CD4-positive, alpha-beta T cell treated with Interleukin-1 beta for 1 hour (primary cell): ENCODE measurements at regions not wholly inside any gene's neighbourhood (a gene's known extent, or its start where the extent isn't known, plus 50 kb on each side); places are given as distances from the start of the nearest gene placed in this dataset.

Experiments
- DNase-seq, 2 donors: peaks; one replicate each; pipeline ENCODE4 v3.0.0-alpha.2; 2020 to 2022

DNA sequence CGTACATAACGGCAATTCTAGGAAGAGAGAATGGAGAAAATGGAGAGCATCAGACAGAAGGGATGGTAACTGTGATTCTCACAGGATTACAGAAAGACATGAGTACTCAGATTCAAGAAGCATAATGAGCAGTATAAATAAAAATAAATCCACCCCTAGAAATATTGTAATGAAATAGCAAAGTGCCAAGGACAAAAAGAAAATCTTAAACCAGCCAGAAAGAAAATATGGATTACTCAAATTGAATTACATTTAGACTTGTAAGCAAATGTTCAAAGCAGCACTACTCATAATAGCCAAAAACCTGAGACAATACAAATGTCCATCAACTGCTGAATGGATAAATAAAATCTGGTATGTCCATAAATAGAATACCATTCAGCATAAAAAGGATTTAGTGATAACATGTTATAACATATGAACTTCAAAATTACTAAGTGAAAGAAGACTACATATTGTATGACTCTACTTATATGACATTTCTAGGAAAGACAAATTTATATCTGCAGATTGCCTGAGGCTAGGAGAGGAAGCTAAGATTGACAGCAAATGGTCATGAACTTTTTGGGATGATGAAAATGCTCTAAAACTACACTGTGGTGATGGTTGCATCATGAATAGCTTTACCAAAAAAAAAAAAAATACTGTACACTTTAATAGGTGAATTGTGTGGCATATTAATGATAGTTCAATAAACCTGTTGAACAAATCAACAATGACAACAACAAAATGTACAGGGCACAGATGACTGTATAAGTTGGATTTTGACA, 63.4 kb upstream of the SPTBN1 start:
- no peak for DNase-seq

DNA sequence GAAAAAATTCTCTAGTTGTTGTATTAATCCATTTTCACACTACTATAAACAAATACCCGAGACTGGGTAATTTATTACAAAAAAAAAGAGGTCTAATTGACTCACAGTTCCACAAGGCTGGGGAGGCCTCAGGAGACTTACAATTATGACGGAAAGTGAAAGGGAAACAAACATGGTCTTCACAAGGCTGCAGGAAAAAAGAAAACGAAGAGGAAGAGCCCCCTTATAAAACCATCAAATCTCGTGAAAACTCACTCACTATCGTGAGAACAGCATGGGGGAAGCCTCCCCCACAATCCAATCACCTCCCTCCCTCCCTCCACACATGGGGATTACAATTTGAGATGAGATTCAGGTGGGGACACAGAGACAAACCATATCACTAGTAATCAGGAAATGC, 61.7 kb upstream of the SPTBN1 start:
- DNase-seq, result peak in 1 of 2 donors; percentile 33

DNA sequence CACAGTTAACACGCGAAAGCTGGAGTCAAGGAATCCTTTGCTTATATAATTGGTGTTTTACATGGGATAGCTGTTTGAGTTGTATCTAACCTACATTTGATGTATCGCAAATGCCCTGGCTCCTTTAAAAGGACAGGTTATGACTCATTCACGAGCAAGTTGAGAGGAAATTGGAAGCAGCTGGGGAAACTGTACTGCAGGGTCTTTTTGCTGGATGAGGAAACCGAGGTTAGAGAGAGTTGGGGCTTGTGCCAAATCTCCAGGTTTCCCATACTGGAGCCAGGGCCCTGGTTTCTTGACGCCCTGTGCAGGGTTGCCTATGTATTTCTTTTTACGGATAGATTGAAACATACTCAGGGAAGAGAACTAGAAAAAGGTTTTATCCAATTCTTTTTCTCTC, 60.0 kb upstream of the SPTBN1 start:
- DNase-seq, result no peak

DNA sequence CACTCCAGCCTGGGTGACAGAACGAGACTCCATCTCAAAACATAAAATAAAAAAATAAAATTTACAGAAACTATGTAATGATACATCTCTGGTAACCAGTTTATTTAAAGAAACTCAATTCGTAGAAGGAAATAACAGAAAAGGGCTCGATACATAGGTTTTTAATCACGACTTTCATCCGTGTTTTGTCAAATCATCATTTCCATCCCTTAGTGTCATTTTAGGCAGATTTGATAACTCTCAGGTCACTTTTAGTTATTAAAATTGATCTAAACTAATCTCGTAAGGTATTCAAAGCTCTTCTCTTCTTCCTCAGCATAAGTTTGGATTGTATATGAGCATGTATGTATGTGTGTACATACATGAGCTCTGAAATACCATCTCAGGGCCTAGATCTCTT, 59.3 kb upstream of the SPTBN1 start:
- DNase-seq, result no peak

DNA sequence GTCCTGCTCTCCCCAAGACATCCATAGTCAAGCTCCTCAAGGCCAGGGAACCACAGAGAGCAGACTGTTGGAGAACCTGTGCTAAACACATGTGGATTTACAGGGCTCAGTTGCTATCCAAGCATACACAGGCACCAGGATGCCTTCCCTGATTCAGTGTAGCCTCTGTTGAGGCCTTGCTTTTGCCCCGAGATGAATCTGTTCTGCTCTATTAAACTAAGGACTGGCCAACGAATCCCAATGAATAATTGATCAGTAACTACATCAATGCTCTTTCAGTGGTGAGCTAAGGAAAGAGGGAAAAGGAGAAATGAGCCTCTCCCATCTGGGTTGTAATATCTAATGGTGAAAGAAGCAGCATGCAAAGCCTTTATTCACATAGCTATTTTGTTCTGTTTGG, 58.7 kb upstream of the SPTBN1 start:
- no peak for DNase-seq

DNA sequence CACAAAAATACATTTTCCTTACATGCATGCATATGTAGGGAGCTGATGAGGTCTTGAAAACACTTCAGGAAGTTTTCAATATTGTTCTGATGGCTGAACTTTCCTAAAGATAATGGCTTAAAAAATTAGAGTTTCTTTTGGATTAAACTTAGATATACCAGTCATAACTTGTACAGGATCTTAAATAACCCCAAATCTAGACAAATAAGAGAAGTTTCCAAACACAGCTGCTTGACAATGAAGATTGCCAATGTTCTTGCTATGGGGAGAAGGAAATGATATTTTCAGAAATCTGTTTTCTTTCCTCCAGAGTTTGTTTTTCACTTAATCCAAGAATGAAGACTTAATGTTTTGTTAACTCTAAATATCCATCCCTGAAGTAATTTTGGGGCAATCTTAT, 54.6 kb upstream of the SPTBN1 start:
- no peak for DNase-seq

DNA sequence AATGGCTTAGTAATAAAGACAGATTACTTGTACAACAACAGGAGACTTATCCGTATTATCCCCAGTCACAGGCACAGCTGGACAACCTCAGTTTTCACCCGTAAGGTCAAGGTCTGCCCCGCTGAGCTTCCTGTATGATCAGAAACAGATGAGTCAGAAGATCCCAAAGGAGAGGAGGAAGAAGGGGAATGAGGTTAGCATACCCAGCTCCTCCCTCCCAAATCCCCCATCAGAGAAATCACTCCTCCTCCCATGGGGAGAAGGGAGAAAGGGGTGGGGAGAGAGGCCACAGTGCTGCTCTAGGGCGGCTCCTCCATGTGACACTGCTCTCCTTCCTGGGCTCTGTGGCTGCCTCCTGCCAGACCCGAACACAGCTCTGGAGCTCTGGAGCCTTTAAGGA, 53.8 kb upstream of the SPTBN1 start:
- DNase-seq, result no peak

DNA sequence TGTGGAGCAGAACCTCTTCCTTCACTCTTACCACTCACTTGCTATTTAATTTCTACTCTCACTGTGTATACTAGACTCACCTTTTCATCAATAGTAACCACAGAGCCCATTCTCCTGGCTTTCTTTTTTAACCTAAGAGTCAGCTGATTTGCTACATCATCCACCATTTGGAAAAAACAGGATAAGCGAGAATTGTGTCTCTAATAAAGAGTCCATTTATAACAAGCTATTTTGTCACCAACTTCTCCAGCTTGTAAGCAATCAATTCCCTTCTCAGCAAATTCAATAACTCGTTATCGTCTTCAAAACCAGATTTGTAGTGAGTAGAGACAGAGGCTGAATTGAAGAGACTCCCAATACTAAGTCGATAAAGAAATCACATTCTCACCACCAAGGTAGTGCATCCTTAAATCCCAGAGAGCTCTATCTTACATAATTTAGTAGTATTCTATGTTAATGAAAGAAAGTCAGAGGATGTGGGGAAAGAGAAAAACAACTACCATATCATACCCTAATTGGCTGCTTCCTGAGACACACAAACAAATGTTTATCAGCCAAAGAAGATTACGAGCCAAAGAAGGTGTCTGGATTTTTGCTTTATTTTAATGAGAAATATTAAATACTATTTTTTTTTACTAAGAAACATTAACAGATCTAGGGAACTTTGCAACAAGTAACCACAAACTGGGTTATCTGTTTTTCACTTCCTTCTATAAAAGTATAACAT, 52.5 kb upstream of the SPTBN1 start:
- no peak for DNase-seq

DNA sequence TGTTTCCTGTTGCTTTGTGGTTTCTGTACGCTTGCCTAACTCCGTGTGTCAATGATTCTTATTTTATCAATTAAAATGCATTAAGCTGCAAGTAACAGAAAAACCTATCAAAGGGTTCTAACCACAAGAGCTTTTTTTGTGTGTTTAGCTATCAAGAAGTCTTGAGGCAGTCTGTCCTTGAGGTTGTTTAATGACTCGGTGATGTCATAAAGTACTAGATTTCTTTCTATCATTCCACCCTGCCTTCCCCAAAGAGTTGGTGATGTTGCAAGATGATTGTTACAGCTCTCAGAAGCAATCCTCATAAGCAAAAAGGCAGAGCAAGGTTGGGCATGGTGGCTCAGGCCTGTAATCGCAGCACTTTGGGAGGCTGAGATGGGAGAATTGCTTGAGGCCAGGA, 51.9 kb upstream of the SPTBN1 start:
- DNase-seq, result no peak

DNA sequence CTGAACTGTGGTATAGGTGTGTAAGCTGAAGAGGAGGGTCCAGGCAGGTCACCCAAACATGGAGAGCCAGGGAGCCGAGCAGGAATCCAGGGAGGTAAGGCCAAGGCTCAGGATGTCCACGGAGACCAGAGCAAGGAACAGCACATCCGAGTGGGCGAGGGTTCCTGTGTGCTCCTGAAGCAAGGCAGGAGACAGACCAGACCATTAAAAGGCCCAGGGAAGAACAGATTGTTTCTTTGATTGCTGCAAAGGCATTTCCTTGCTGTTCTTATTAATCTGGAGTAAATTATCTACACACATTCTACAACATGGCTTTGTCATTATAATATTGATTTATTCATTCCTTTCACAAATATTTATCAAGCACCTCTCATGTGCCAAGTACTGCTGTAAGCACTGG, 50.1 kb upstream of the SPTBN1 start:
- DNase-seq, result no peak
